ENCODE measurements at regions not wholly inside any gene's neighbourhood (a gene's known extent, or its start where the extent isn't known, plus 50 kb on each side); places are given as distances from the start of the nearest gene placed in this dataset.

DNA sequence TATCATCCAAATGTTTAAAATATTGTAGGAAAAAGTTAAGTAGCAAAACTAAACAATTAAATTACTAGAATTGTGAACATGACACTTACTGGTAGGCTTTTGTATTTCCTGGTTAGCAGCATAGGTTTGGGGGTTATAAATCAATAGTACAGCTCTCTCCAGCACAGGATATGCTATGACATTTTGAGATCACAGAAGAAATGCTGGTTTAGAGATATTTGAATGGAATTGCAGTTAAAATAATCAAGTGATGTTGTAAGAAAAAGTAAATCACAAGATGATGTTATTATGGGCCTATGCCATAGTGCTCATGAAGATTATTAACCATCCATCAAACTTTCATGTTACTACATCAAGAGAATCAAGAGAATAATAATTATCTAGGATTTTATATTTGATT is 1079.9 kb upstream of the SLIT2 start:
- intact Hi-C loops (cut with DNase I): no loop called here
- H3K9me3 ChIP-seq: no peaks in the 10 kb centered on the region
- H3K36me3 ChIP-seq: no peaks in the 10 kb centered on the region
- no peaks in the 10 kb centered on the region for H3K4me1 ChIP-seq
- H3K27me3 ChIP-seq: no peaks in the 10 kb centered on the region
- H3K4me3 ChIP-seq: no peak overlapping the region
- no peak for DNase-seq
- H3K27ac ChIP-seq: no peak overlapping the region
- TF ChIP-seq EP300 (IDR thresholded peaks at IDR 0.05) (no peak), CTCF (IDR thresholded peaks at IDR 0.05) (no peak), POLR2A (IDR thresholded peaks at IDR 0.05) (no peak), POLR2AphosphoS5 (IDR thresholded peaks at IDR 0.05) (no peak)

GRCh38 chr4:19167311-19167710 is 1084.4 kb upstream of the SLIT2 start:
- Histone ChIP-seq H3K36me3 (no peaks in the 10 kb centered on the region), H3K27ac (no peak overlapping the region), H3K4me3 (no peak overlapping the region), H3K9me3 (no peaks in the 10 kb centered on the region), H3K27me3 (no peaks in the 10 kb centered on the region), H3K4me1 (no peaks in the 10 kb centered on the region)
- intact Hi-C loops (cut with DNase I): no loop called here
- no peak for DNase-seq
- no peak for TF ChIP-seq CTCF (IDR thresholded peaks at IDR 0.05)
- no peak for TF ChIP-seq EP300 (IDR thresholded peaks at IDR 0.05)
- TF ChIP-seq POLR2AphosphoS5 (IDR thresholded peaks at IDR 0.05): no peak

DNA sequence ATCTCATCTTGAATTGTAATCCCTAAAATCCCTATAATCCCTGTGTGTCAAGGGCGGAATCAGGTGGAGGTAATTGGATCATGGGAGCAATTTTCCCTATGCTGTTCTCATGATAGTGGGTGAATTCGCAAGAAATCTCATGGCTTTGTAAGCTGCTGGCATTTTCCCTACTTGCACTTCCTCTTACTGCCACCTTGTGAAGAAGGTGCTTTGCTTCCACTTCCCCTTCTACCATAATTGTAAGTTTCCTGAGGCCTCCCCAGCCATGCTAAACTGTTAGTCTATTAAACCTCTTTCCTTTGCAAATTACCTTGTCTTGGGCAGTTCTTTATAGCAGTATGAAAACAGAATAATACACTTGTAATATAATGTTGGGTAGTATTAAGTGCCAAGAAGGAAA is 1087.4 kb upstream of the SLIT2 start:
- TF ChIP-seq CTCF (IDR thresholded peaks at IDR 0.05) (no peak), POLR2AphosphoS5 (IDR thresholded peaks at IDR 0.05) (no peak), POLR2A (IDR thresholded peaks at IDR 0.05) (no peak), EP300 (IDR thresholded peaks at IDR 0.05) (no peak)
- Histone ChIP-seq H3K4me1 (peaks cover 0 to 8% (median 4%) of the 10 kb centered on the region in 4 donors), H3K36me3 (no peaks in the 10 kb centered on the region), H3K4me3 (no peak overlapping the region), H3K27ac (no peak overlapping the region), H3K27me3 (no peaks in the 10 kb centered on the region), H3K9me3 (no peaks in the 10 kb centered on the region)
- 87 to 90% methylated on average over 2 of the region's 2 CpGs for WGBS, 2 donors
- intact Hi-C loops (cut with DNase I): no loop called here
- no peak for DNase-seq

DNA sequence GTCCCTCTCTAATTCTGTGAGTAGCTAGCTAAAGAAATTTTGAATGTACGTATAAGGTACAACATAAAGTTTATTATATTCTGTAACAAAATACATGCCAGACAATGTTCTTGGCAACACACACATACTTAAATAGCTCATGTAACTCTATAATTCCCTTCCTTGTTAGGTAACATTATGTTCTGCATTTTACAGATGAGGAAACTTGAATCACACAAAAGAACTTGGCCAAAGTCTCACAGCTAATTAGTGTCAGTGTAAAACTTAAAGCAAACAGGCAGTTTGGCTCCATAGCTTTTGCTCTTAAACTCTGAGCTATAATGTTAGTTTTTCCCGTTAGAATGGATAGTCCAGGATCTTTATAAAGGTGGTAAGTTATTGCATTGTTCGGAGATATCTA is 1091.8 kb upstream of the SLIT2 start:
- H3K27ac ChIP-seq: no peak overlapping the region
- peaks cover 0 to 14% (median 4%) of the 10 kb centered on the region in 4 donors for H3K4me1 ChIP-seq
- H3K27me3 ChIP-seq: no peaks in the 10 kb centered on the region
- DNase-seq: no peak
- 21 to 69% methylated on average over 3 of the region's 3 CpGs for WGBS, 2 donors
- peaks cover 0 to 12% (median 2%) of the 10 kb centered on the region in 4 donors for H3K9me3 ChIP-seq
- H3K36me3 ChIP-seq: no peaks in the 10 kb centered on the region
- intact Hi-C loops (cut with DNase I): no loop called here
- H3K4me3 ChIP-seq: no peak overlapping the region
- TF ChIP-seq CTCF (IDR thresholded peaks at IDR 0.05) (no peak), EP300 (IDR thresholded peaks at IDR 0.05) (no peak), POLR2A (IDR thresholded peaks at IDR 0.05) (no peak), POLR2AphosphoS5 (IDR thresholded peaks at IDR 0.05) (no peak)

DNA sequence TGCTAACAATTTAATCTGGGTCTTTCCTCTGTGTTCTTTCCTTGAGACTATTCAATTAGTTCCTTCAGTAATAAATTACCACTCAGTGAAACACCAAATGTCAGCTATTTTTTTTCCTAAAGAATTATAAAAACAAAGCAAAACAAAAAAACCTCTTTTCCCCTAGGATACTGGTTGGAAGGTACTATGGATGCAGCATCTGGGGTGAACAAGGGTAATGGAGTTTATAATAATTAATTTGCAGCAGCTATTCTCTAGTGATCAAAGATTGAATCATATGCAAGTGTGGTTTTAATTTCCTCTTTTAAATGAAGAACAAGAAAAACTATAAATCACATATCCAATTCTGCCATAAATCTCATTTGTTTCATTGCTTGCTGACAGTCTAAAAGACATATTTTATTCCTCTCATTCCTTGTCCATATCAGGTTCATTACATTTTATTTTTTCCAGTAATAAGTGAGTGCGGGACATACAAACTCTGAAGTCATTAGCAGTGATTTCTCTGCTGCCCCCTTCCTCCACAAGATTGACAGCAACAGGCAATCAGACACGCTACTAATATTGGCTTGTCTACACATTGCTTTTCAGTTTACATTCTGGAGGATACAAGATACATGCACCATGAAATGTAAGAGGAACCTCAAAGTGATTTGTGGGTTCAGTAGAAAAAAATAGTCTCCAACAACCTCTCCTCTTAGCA is 1093.4 kb upstream of the SLIT2 start:
- peaks cover 0 to 12% (median 3%) of the 10 kb centered on the region in 4 donors for H3K9me3 ChIP-seq
- DNase-seq: no peak
- no peak overlapping the region for H3K4me3 ChIP-seq
- no peaks in the 10 kb centered on the region for H3K27me3 ChIP-seq
- no peak overlapping the region for H3K27ac ChIP-seq
- intact Hi-C loops (cut with DNase I): no loop called here
- TF ChIP-seq CTCF (IDR thresholded peaks at IDR 0.05) (no peak), POLR2A (IDR thresholded peaks at IDR 0.05) (no peak), EP300 (IDR thresholded peaks at IDR 0.05) (no peak), POLR2AphosphoS5 (IDR thresholded peaks at IDR 0.05) (no peak)
- H3K36me3 ChIP-seq: no peaks in the 10 kb centered on the region
- H3K4me1 ChIP-seq: peaks cover 0 to 14% (median 4%) of the 10 kb centered on the region in 4 donors
- 87 to 92% methylated on average over 2 of the region's 2 CpGs for WGBS, 2 donors

Measured in sigmoid colon (tissue), 6 donors.